Stimulated activated naive B cell treated with anti-CD40 and anti-IgM and Interleukin-4, amounts not matched to agents 10 μg/mL and 1 μg/mL and 100 μg/mL, for 72 hours (primary cell): ENCODE measurements at regions not wholly inside any gene's neighbourhood (a gene's known extent, or its start where the extent isn't known, plus 50 kb on each side); places are given as distances from the start of the nearest gene placed in this dataset.

Source experiments
- ATAC-seq, 2 donors: fragments of 150-1000 bp; cut with Tn5 transposase; replicated peaks; 2 replicates each; pipeline ENCODE4 v1.10.0; 2021; ENCODE audit warnings: moderate library complexity in 1 of 2
- DNase-seq: peaks from one replicate; pipeline ENCODE4 v3.0.0; 2021
- H3K27ac Mint-ChIP-seq: one replicate; pipeline ENCODE4 v1.8.0; 2022; ENCODE audit warnings: mild to moderate bottlenecking, mixed read lengths
- H3K27me3 Mint-ChIP-seq, 2 donors: one replicate each; pipeline ENCODE4 v1.8.0; 2022; ENCODE audit warnings: mixed read lengths in 2 of 2
- H3K36me3 Mint-ChIP-seq, 2 donors: one replicate each; pipeline ENCODE4 v1.8.0; 2022; ENCODE audit warnings: mixed read lengths in 2 of 2, mild to moderate bottlenecking in 1 of 2
- H3K4me1 Mint-ChIP-seq, 2 donors: one replicate each; pipeline ENCODE4 v1.8.0; 2022; ENCODE audit warnings: mixed read lengths in 2 of 2, mild to moderate bottlenecking in 1 of 2
- H3K4me3 Mint-ChIP-seq, 2 donors: one replicate each; pipeline ENCODE4 v1.8.0; 2022; ENCODE audit warnings: mild to moderate bottlenecking in 2 of 2, mixed read lengths in 2 of 2, moderate library complexity in 1 of 2
- H3K9me3 Mint-ChIP-seq, 2 donors: one replicate each; pipeline ENCODE4 v1.8.0; 2022; ENCODE audit warnings: mixed read lengths in 2 of 2, mild to moderate bottlenecking in 1 of 2

GRCh38 chr11:44443836-44444769, 121.4 kb upstream of the CD82 start:
- Mint-ChIP-seq H3K36me3 (no peaks in the 10 kb centered on the region), H3K9me3 (peaks cover 14 to 16% of the 10 kb centered on the region in 2 donors), H3K4me1 (no peaks in the 10 kb centered on the region), H3K27ac (no peak overlapping the region), H3K27me3 (peaks cover 20 to 23% of the 10 kb centered on the region in 2 donors), H3K4me3 (no peak overlapping the region)
- ATAC-seq = no peak
- no peak for DNase-seq

GRCh38 chr11:44444770-44445321, 120.6 kb upstream of the CD82 start:
- Mint-ChIP-seq H3K27ac (no peak overlapping the region), H3K36me3 (no peaks in the 10 kb centered on the region), H3K4me1 (peaks cover 0 to 1% of the 10 kb centered on the region in 2 donors), H3K9me3 (peaks cover 11 to 14% of the 10 kb centered on the region in 2 donors), H3K4me3 (no peak overlapping the region), H3K27me3 (peaks cover 13 to 23% of the 10 kb centered on the region in 2 donors)
- ATAC-seq = no peak
- DNase-seq = no peak

GRCh38 chr11:44445500-44446365, 119.7 kb upstream of the CD82 start:
- DNase-seq (no peak), ATAC-seq (no peak)
- Mint-ChIP-seq H3K9me3 (peaks cover 6 to 7% of the 10 kb centered on the region in 2 donors), H3K4me1 (peaks cover 0 to 1% of the 10 kb centered on the region in 2 donors), H3K36me3 (no peaks in the 10 kb centered on the region), H3K27ac (no peak overlapping the region), H3K27me3 (peaks cover 8 to 16% of the 10 kb centered on the region in 2 donors), H3K4me3 (no peak overlapping the region)

- peaks cover 8 to 15% of the 10 kb centered on the region in 2 donors for H3K27me3 Mint-ChIP-seq
- H3K4me1 Mint-ChIP-seq = peaks cover 0 to 1% of the 10 kb centered on the region in 2 donors
- H3K4me3 Mint-ChIP-seq = no peak overlapping the region
- H3K36me3 Mint-ChIP-seq = no peaks in the 10 kb centered on the region
- no peak overlapping the region for H3K27ac Mint-ChIP-seq
- no peak for DNase-seq
- ATAC-seq = no peak
- H3K9me3 Mint-ChIP-seq = peaks cover 6 to 7% of the 10 kb centered on the region in 2 donors
Observed at GRCh38 chr11:44446366-44446762, 119.1 kb upstream of the CD82 start.

- H3K36me3 Mint-ChIP-seq = no peaks in the 10 kb centered on the region
Observed at GRCh38 chr11:44446996-44447771, 118.3 kb upstream of the CD82 start.

DNA sequence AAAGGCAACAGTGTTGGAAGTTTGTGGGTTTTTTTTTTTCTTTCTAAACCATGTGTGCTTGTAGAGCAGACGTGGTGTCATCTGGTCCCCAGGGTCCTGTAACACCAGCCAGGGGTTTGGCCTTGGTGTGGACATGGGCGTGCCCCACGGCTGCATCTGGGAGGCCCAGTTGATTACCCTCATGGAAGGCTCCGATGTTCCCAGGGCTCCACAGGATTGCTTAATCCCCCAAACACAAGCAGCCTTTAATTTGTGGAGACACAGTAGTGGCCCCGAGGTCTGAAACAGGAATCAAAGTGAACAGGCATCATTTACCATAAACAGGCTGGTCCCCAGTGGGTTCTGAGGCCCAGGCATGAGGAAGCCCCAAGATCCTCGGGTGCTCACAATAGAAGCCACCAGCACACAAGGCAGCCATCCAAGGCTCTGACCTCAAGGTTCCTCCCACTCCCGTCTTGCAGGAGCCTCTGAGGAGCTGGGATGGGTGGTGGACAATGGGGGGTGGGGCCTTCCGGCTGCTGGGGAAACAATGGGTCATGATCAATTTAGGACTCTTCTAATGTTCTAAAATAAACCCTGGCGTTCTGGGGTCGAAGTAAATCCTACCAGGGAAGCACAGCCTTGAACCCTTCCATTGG, 115.0 kb upstream of the CD82 start:
- H3K9me3 Mint-ChIP-seq = no peaks in the 10 kb centered on the region
- no peak for ATAC-seq
- no peak overlapping the region for H3K4me3 Mint-ChIP-seq
- H3K36me3 Mint-ChIP-seq = no peaks in the 10 kb centered on the region
- H3K27me3 Mint-ChIP-seq = peaks cover 5 to 11% of the 10 kb centered on the region in 2 donors
- no peak overlapping the region for H3K27ac Mint-ChIP-seq
- DNase-seq = no peak
- H3K4me1 Mint-ChIP-seq = peaks cover 0 to 1% of the 10 kb centered on the region in 2 donors

More at GRCh38 chr11:44446996-44447771, 118.3 kb upstream of the CD82 start:
- Mint-ChIP-seq H3K27me3 (peaks cover 8 to 15% of the 10 kb centered on the region in 2 donors), H3K9me3 (peaks cover 6 to 7% of the 10 kb centered on the region in 2 donors), H3K4me3 (no peak overlapping the region), H3K27ac (no peak overlapping the region), H3K4me1 (peaks cover 0 to 1% of the 10 kb centered on the region in 2 donors)
- ATAC-seq (no peak), DNase-seq (no peak)

DNA sequence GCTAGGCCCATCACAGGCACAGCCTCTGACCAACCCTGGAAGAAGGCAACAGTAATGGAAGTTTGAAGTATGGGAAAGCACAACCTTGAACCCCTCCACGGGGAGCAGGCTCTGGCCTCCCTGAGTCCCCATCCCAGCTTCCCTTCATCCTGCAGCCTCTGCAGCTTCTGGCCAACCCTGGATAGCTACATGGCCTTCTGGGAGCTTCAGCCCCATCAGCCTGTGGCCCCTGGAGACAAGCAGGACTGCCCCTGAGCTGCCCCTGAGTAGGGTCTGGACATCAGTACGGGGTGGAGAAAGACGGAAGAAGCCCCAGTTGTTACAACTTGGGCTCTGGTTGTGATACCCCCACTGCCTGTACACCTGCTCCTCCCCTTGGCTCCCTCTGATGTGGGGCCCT, 113.8 kb upstream of the CD82 start:
- Mint-ChIP-seq H3K4me3 (no peak overlapping the region), H3K27ac (no peak overlapping the region), H3K9me3 (no peaks in the 10 kb centered on the region), H3K36me3 (no peaks in the 10 kb centered on the region), H3K4me1 (peaks cover 0 to 1% of the 10 kb centered on the region in 2 donors), H3K27me3 (peaks cover 0 to 11% of the 10 kb centered on the region in 2 donors)
- ATAC-seq (no peak), DNase-seq (no peak)

DNA sequence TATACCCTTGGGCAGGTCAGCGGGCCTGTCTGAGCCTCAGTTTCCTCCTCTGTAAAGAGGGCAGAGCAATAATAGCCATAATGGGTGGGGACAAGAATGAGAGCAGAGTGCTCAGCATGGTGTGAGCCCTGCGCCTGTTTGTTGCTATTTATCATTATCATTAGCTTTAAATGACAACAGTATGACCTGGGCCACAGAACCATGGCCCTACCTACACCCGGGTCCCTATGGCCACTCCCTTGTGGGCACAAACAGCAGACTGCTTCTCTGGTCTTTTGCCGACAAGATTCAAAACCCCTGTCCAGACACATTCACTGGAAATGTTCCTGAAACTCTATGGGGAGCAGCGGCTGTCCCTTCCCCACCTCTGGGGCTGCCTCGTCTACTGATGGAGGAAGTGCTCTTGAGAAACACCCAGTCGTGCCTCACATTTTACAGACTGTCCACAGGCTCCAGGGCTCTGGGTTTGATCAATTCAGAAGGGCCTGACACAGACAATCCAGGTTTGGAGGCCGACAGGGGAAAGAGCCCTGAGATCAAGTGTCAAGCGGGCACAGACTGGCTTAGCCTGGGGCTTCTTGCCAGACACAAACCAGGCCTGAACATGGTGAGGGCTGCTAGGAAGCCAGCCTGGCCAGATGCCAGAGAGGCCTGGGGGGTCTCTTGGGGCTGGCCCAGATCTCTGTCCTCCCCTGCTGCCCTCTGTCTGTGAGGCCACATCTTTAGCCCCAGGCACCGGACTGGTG, 112.5 kb upstream of the CD82 start:
- Mint-ChIP-seq H3K4me3 (no peak overlapping the region), H3K36me3 (no peaks in the 10 kb centered on the region), H3K27me3 (peaks cover 0 to 11% of the 10 kb centered on the region in 2 donors), H3K4me1 (peaks cover 0 to 1% of the 10 kb centered on the region in 2 donors), H3K9me3 (no peaks in the 10 kb centered on the region), H3K27ac (no peak overlapping the region)
- ATAC-seq (no peak), DNase-seq (no peak)

- ATAC-seq (no peak), DNase-seq (no peak)
- peaks cover 0 to 1% of the 10 kb centered on the region in 2 donors for H3K4me1 Mint-ChIP-seq
- no peak overlapping the region for H3K27ac Mint-ChIP-seq
- no peak overlapping the region for H3K4me3 Mint-ChIP-seq
- H3K36me3 Mint-ChIP-seq = no peaks in the 10 kb centered on the region
- H3K9me3 Mint-ChIP-seq = no peaks in the 10 kb centered on the region
- H3K27me3 Mint-ChIP-seq = peaks cover 0 to 11% of the 10 kb centered on the region in 2 donors
Observed at GRCh38 chr11:44453871-44454270, 111.6 kb upstream of the CD82 start.

GRCh38 chr11:44454666-44455065, 110.8 kb upstream of the CD82 start:
- no peaks in the 10 kb centered on the region for H3K9me3 Mint-ChIP-seq
- H3K36me3 Mint-ChIP-seq = no peaks in the 10 kb centered on the region
- ATAC-seq (no peak), DNase-seq (no peak)
- no peak overlapping the region for H3K4me3 Mint-ChIP-seq
- peaks cover 0 to 1% of the 10 kb centered on the region in 2 donors for H3K4me1 Mint-ChIP-seq
- H3K27me3 Mint-ChIP-seq = peaks cover 0 to 3% of the 10 kb centered on the region in 2 donors
- no peak overlapping the region for H3K27ac Mint-ChIP-seq

DNA sequence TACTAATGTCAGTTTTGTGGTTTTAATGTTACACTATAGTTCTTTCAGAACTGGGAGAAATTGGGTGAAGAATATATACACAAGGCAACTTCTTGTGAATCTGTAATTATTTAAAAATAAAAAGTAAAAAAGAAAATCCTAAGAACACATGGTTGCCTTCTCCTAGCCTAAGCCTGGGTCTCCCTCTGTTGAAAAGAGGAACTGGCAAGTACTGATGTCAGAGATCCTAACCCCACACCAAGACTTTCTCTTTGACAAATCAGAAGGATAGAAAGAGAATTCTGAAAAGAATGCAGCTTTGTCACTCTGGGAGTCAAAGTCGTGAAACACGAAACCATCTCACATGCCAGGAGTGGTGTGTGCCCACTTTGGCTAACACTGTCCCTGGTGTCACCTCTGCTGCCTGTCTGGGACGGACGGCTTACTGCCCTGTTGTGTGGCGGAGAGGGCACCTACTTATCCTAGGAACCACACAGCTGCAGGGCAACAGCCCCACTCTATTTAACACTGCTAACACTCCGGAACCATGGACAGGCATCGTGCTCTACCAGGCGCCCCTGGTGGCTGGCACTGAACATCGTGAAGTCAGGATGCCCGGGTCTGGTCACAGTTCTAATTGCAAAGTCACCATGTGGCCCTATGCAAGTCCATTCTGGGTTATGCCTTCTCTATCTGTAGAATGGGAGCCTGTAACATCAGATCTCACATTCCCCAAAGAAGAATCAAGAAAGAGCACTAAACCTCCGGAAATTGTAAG, 108.7 kb upstream of the CD82 start:
- no peak for DNase-seq
- Mint-ChIP-seq H3K36me3 (no peaks in the 10 kb centered on the region), H3K9me3 (peaks cover 0 to 2% of the 10 kb centered on the region in 2 donors), H3K27me3 (peaks cover 8 to 9% of the 10 kb centered on the region in 2 donors), H3K4me1 (no peaks in the 10 kb centered on the region), H3K27ac (no peak overlapping the region), H3K4me3 (no peak overlapping the region)
- no peak for ATAC-seq

DNA sequence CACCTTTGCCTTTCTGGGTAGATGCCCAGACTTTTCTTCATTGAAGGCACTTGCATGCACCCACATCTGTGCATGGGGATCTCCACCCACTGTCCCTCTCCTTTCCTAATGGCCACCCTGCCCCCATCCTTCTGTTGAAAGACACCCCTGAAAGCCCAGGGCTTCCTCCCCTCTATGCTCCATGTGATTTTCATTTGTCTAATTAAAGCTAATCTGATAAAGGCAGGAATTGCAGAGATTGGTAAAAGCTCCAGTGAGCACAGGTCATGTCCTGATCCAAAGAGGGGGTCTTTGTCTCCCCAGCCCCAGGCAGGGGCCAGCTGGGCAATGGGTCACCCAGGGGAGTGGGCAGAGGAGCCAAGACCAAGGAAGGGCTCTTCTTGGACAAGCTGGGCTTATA, 107.6 kb upstream of the CD82 start:
- H3K4me1 Mint-ChIP-seq = no peaks in the 10 kb centered on the region
- no peak for ATAC-seq
- H3K4me3 Mint-ChIP-seq = no peak overlapping the region
- H3K27ac Mint-ChIP-seq = no peak overlapping the region
- no peak for DNase-seq
- H3K27me3 Mint-ChIP-seq = peaks cover 8 to 9% of the 10 kb centered on the region in 2 donors
- no peaks in the 10 kb centered on the region for H3K36me3 Mint-ChIP-seq
- H3K9me3 Mint-ChIP-seq = peaks cover 0 to 2% of the 10 kb centered on the region in 2 donors
